Upper lobe of left lung (tissue), 4 donors: ENCODE measurements at regions not wholly inside any gene's neighbourhood (a gene's known extent, or its start where the extent isn't known, plus 50 kb on each side); places are given as distances from the start of the nearest gene placed in this dataset.

Source experiments
- POLR2A ChIP-seq, 4 donors: fragments of 450-650 bp; IDR thresholded peaks; one replicate each; pipeline ENCODE4 v1.5.1; 2016 to 2017; ENCODE audit warnings: antibody characterized with exemption in 4 of 4, mild to moderate bottlenecking in 2 of 4
- TF ChIP-seq, protein P1 (sequence below), 6 experiments: fragments of 450-650 bp in 4 of 6; fragments of 200-600 bp in 2 of 6; sonication (generic) in 2 of 6; IDR thresholded peaks; one replicate each; pipeline ENCODE4 v1.5.1; 2016 to 2019; ENCODE audit warnings: antibody characterized with exemption in 6 of 6

DNA sequence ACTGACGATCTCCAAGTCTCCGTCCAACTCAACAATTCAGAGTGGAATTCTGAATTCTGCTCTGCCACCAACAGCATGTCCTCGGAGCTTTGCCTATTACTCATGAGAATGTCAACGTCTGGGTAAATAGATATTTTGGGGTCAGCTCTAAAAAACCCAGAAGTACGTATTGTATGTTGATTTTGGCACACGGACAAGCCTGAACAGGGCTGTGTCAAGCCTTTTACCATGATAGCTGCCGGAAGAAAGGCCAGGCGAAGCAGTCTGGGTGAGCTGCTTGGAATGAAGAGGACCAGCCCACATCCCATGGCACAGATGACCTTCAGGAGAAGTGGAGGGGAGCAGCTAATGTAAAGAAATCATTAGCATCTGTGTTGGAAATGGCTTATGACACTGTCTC lies 88.0 kb upstream of the JAG1 start:
- TF ChIP-seq POLR2A (IDR thresholded peaks at IDR 0.05), result no peak
- TF ChIP-seq, protein P1, sequence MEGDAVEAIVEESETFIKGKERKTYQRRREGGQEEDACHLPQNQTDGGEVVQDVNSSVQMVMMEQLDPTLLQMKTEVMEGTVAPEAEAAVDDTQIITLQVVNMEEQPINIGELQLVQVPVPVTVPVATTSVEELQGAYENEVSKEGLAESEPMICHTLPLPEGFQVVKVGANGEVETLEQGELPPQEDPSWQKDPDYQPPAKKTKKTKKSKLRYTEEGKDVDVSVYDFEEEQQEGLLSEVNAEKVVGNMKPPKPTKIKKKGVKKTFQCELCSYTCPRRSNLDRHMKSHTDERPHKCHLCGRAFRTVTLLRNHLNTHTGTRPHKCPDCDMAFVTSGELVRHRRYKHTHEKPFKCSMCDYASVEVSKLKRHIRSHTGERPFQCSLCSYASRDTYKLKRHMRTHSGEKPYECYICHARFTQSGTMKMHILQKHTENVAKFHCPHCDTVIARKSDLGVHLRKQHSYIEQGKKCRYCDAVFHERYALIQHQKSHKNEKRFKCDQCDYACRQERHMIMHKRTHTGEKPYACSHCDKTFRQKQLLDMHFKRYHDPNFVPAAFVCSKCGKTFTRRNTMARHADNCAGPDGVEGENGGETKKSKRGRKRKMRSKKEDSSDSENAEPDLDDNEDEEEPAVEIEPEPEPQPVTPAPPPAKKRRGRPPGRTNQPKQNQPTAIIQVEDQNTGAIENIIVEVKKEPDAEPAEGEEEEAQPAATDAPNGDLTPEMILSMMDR (IDR thresholded peaks at IDR 0.05), result no peak
